ENCODE measurements at regions not wholly inside any gene's neighbourhood (a gene's known extent, or its start where the extent isn't known, plus 50 kb on each side); places are given as distances from the start of the nearest gene placed in this dataset.

- peak overlapping the region; percentile 75 for H3K27ac Mint-ChIP-seq (ENCODE audit: low read depth, unreplicated experiment)
- BruUV-seq (replicated peaks) = TSS peak; percentile 84
- ChIA-PET POLR2A (interaction anchor here (0.5 to 6.5 kb wide), 17 partner anchors 9 to 777 kb away, joined by 3 to 136 read pairs (median 5); partner anchors contain the start of genes IRX4 and NDUFS6), CTCF (interaction anchor here (1.0 to 1.4 kb wide), 2 partner anchors 84 to 210 kb away, joined by 3 to 4 read pairs; no protein-coding TSS in a partner anchor)
- no peak for TF ChIP-seq CTCF (IDR thresholded peaks at IDR 0.05; ENCODE audit: unreplicated experiment)
- peak; percentile 49 for DNase-seq (ENCODE audit: unreplicated experiment)
- intact Hi-C loops (cut with micrococcal nuclease) = no loop called here
- H3K4me1 Mint-ChIP-seq (ENCODE audit: insufficient read depth, unreplicated experiment) = peaks cover 33% of the 10 kb centered on the region
- H3K36me3 Mint-ChIP-seq (ENCODE audit: insufficient read depth, unreplicated experiment) = peaks cover 21% of the 10 kb centered on the region
- H3K27me3 Mint-ChIP-seq (ENCODE audit: insufficient read depth, unreplicated experiment) = no peaks in the 10 kb centered on the region
- H3K4me3 Mint-ChIP-seq (ENCODE audit: unreplicated experiment) = peak overlapping the region; percentile 66
- peaks cover 5% of the 10 kb centered on the region for H3K9me3 Mint-ChIP-seq (ENCODE audit: unreplicated experiment)
Measured at GRCh38 chr5:1974081-1974480, 91.4 kb upstream of the IRX4 start.

GRCh38 chr5:1973391-1974013, 90.8 kb upstream of the IRX4 start:
- TF ChIP-seq CTCF (IDR thresholded peaks at IDR 0.05; ENCODE audit: unreplicated experiment) = no peak
- TSS peak; percentile 89 for BruUV-seq (replicated peaks)
- peaks cover 33% of the 10 kb centered on the region for H3K4me1 Mint-ChIP-seq (ENCODE audit: insufficient read depth, unreplicated experiment)
- peak; percentile 96 for DNase-seq (ENCODE audit: unreplicated experiment)
- peaks cover 21% of the 10 kb centered on the region for H3K36me3 Mint-ChIP-seq (ENCODE audit: insufficient read depth, unreplicated experiment)
- ChIA-PET POLR2A (interaction anchor here (0.6 to 6.5 kb wide), 19 partner anchors 9 to 779 kb away, joined by 3 to 136 read pairs (median 5); partner anchors contain the start of gene IRX4), CTCF (interaction anchor here (0.6 to 1.6 kb wide), 6 partner anchors 10 to 714 kb away, joined by 3 to 5 read pairs (median 3); no protein-coding TSS in a partner anchor)
- H3K4me3 Mint-ChIP-seq (ENCODE audit: unreplicated experiment) = peak overlapping the region; percentile 66
- peak overlapping the region; percentile 75 for H3K27ac Mint-ChIP-seq (ENCODE audit: low read depth, unreplicated experiment)
- H3K27me3 Mint-ChIP-seq (ENCODE audit: insufficient read depth, unreplicated experiment) = no peaks in the 10 kb centered on the region
- H3K9me3 Mint-ChIP-seq (ENCODE audit: unreplicated experiment) = no peaks in the 10 kb centered on the region
- intact Hi-C loops (cut with micrococcal nuclease) = loop anchor here (2.0 kb wide), 1 partner anchor 91 kb away; the partner anchor contains the start of gene IRX4

- peak overlapping the region; percentile 75 for H3K27ac Mint-ChIP-seq (ENCODE audit: low read depth, unreplicated experiment)
- no TSS peak for BruUV-seq (replicated peaks)
- H3K4me3 Mint-ChIP-seq (ENCODE audit: unreplicated experiment) = no peak overlapping the region
- POLR2A ChIA-PET = interaction anchor here (3.9 to 6.5 kb wide), 4 partner anchors 8 to 86 kb away, joined by 48 to 136 read pairs (median 68); partner anchors contain the start of gene IRX4
- no peak for TF ChIP-seq CTCF (IDR thresholded peaks at IDR 0.05; ENCODE audit: unreplicated experiment)
- H3K9me3 Mint-ChIP-seq (ENCODE audit: unreplicated experiment) = no peaks in the 10 kb centered on the region
- CTCF ChIA-PET = interaction anchor here (0.8 to 1.6 kb wide), 2 partner anchors 67 to 172 kb away, joined by 3 to 4 read pairs; no protein-coding TSS in a partner anchor
- no peaks in the 10 kb centered on the region for H3K27me3 Mint-ChIP-seq (ENCODE audit: insufficient read depth, unreplicated experiment)
- H3K36me3 Mint-ChIP-seq (ENCODE audit: insufficient read depth, unreplicated experiment) = peaks cover 21% of the 10 kb centered on the region
- peaks cover 33% of the 10 kb centered on the region for H3K4me1 Mint-ChIP-seq (ENCODE audit: insufficient read depth, unreplicated experiment)
- DNase-seq (ENCODE audit: unreplicated experiment) = no peak
- intact Hi-C loops (cut with micrococcal nuclease) = loop anchor here (2.0 kb wide), 1 partner anchor 89 kb away; the partner anchor contains the start of gene IRX4
Measured at GRCh38 chr5:1971944-1972343, 89.2 kb upstream of the IRX4 start.

GRCh38 chr5:1967736-1968135, 85.0 kb upstream of the IRX4 start:
- peaks cover 4% of the 10 kb centered on the region for H3K9me3 Mint-ChIP-seq (ENCODE audit: unreplicated experiment)
- POLR2A ChIA-PET = interaction anchor here (1.0 to 1.6 kb wide), 4 partner anchors 10 to 167 kb away, joined by 3 to 6 read pairs (median 4); partner anchors contain the start of gene NDUFS6
- H3K27me3 Mint-ChIP-seq (ENCODE audit: insufficient read depth, unreplicated experiment) = no peaks in the 10 kb centered on the region
- BruUV-seq (replicated peaks) = no TSS peak
- no peak overlapping the region for H3K4me3 Mint-ChIP-seq (ENCODE audit: unreplicated experiment)
- peaks cover 14% of the 10 kb centered on the region for H3K36me3 Mint-ChIP-seq (ENCODE audit: insufficient read depth, unreplicated experiment)
- intact Hi-C loops (cut with micrococcal nuclease) = no loop called here
- no peak for DNase-seq (ENCODE audit: unreplicated experiment)
- CTCF ChIA-PET = interaction anchor here (0.7 to 0.8 kb wide), 2 partner anchors 71 to 854 kb away, joined by 3 to 4 read pairs; no protein-coding TSS in a partner anchor
- H3K27ac Mint-ChIP-seq (ENCODE audit: low read depth, unreplicated experiment) = peak overlapping the region; percentile 9
- H3K4me1 Mint-ChIP-seq (ENCODE audit: insufficient read depth, unreplicated experiment) = peaks cover 10% of the 10 kb centered on the region
- TF ChIP-seq CTCF (IDR thresholded peaks at IDR 0.05; ENCODE audit: unreplicated experiment) = no peak

Measured in MCF 10A (cell line).